WTC11 (cell line): ENCODE measurements at regions not wholly inside any gene's neighbourhood (a gene's known extent, or its start where the extent isn't known, plus 50 kb on each side); places are given as distances from the start of the nearest gene placed in this dataset.

Experiments used
- CREB1 ChIP-seq: sonication (generic); formaldehyde crosslinking; IDR thresholded peaks from 2 replicates; pipeline ENCODE4 v1.8.0; 2023; ENCODE audit warnings: mild to moderate bottlenecking, missing genetic modification reagents
- CTCF ChIP-seq: fragments of 200-600 bp; IDR thresholded peaks from 2 replicates; pipeline ENCODE4 v1.8.0; 2022; ENCODE audit warnings: antibody characterized with exemption
- JAZF1 ChIP-seq: fragments of 250-450 bp; sonication (Bioruptor Pico); IDR thresholded peaks from 2 replicates; pipeline ENCODE4 v1.9.0; 2021; ENCODE audit warnings: moderate library complexity, mild to moderate bottlenecking, inconsistent platforms
- JUN ChIP-seq: sonication (generic); formaldehyde crosslinking; IDR thresholded peaks from 2 replicates; pipeline ENCODE4 v1.8.0; 2023; ENCODE audit warnings: mild to moderate bottlenecking, missing genetic modification reagents
- NR1H2 ChIP-seq: sonication (generic); formaldehyde crosslinking; IDR thresholded peaks from 2 replicates; pipeline ENCODE4 v1.9.0; 2021; ENCODE audit warnings: mild to moderate bottlenecking, moderate library complexity, missing genetic modification reagents
- NR3C1 ChIP-seq: sonication (generic); formaldehyde crosslinking; conservative IDR thresholded peaks from 2 replicates; pipeline ENCODE4 v1.8.1; 2023; ENCODE audit warnings: low read depth, mild to moderate bottlenecking, missing genetic modification reagents
- TCF7 ChIP-seq: sonication (generic); formaldehyde crosslinking; IDR thresholded peaks from 2 replicates; pipeline ENCODE4 v1.8.0; 2022; ENCODE audit warnings: mild to moderate bottlenecking, low read depth, missing genetic modification reagents, moderate library complexity
- USF1 ChIP-seq: sonication (generic); formaldehyde crosslinking; IDR thresholded peaks from 2 replicates; pipeline ENCODE4 v1.8.0; 2022; ENCODE audit warnings: mild to moderate bottlenecking, missing genetic modification reagents
- TF ChIP-seq, protein P1 (sequence below): sonication (generic); formaldehyde crosslinking; IDR thresholded peaks from 2 replicates; pipeline ENCODE4 v1.8.0; 2022; ENCODE audit warnings: mild to moderate bottlenecking, missing genetic modification reagents
- TF ChIP-seq, protein P2 (sequence below): sonication (generic); formaldehyde crosslinking; IDR thresholded peaks from 2 replicates; pipeline ENCODE4 v1.8.1; 2022; ENCODE audit warnings: low read depth, missing genetic modification reagents, borderline replicate concordance

GRCh38 chr19:32168111-32168510, 177.3 kb upstream of the ZNF507 start:
- TF ChIP-seq NR3C1 (CRISPR knock-in tag) (no peak), CREB1 (CRISPR knock-in tag) (no peak), USF1 (CRISPR knock-in tag) (no peak), JUN (CRISPR knock-in tag) (no peak), CTCF (no peak), NR1H2 (CRISPR knock-in tag) (no peak), TCF7 (no peak), JAZF1 (CRISPR knock-in tag) (no peak)
- TF ChIP-seq, protein P1, sequence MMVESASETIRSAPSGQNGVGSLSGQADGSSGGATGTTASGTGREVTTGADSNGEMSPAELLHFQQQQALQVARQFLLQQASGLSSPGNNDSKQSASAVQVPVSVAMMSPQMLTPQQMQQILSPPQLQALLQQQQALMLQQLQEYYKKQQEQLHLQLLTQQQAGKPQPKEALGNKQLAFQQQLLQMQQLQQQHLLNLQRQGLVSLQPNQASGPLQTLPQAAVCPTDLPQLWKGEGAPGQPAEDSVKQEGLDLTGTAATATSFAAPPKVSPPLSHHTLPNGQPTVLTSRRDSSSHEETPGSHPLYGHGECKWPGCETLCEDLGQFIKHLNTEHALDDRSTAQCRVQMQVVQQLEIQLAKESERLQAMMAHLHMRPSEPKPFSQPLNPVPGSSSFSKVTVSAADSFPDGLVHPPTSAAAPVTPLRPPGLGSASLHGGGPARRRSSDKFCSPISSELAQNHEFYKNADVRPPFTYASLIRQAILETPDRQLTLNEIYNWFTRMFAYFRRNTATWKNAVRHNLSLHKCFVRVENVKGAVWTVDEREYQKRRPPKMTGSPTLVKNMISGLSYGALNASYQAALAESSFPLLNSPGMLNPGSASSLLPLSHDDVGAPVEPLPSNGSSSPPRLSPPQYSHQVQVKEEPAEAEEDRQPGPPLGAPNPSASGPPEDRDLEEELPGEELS (CRISPR knock-in tag), result no peak
- TF ChIP-seq, protein P2, sequence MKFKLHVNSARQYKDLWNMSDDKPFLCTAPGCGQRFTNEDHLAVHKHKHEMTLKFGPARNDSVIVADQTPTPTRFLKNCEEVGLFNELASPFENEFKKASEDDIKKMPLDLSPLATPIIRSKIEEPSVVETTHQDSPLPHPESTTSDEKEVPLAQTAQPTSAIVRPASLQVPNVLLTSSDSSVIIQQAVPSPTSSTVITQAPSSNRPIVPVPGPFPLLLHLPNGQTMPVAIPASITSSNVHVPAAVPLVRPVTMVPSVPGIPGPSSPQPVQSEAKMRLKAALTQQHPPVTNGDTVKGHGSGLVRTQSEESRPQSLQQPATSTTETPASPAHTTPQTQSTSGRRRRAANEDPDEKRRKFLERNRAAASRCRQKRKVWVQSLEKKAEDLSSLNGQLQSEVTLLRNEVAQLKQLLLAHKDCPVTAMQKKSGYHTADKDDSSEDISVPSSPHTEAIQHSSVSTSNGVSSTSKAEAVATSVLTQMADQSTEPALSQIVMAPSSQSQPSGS (CRISPR knock-in tag), result no peak
